ENCODE measurements at regions not wholly inside any gene's neighbourhood (a gene's known extent, or its start where the extent isn't known, plus 50 kb on each side); places are given as distances from the start of the nearest gene placed in this dataset.

DNA sequence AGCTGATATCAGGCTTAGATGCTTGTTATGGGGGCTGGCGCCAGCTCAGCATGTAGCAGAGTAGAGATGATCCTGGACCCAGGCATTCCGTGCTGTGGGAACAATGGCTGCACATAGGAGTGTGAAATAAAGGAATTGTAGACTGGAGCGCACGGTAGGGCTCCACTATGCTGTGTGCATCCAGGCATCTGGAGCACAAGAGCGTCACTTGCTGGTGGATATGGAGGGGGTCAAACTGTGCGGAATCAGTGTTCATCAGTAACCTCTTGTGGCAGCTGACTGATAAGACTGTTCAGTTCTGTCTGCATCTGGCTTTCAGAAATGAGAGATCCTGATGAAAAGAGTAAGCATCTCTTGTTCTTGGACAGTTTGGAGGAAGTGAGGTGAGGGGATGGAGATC is 55.8 kb downstream of the ZNF503 start:
- H3K36me3 ChIP-seq (replicated peaks in 1 of 2; ENCODE audit: control insufficient read depth in 1 of 2, insufficient read depth in 2 of 2, low read length in 1 of 2): no peaks in the 10 kb centered on the region
- H3K9me2 ChIP-seq: no peaks in the 10 kb centered on the region
- H3K27ac ChIP-seq (ENCODE audit: low read depth in 2 of 2, low read length in 1 of 2): no peak overlapping the region
- H3K9ac ChIP-seq: no peak overlapping the region
- H3K9me3 ChIP-seq: no peaks in the 10 kb centered on the region
- no peak overlapping the region for H3K4me3 ChIP-seq (ENCODE audit: low read depth in 2 of 2, low read length in 1 of 2)
- H3K4me2 ChIP-seq: no peak overlapping the region
- H2AFZ ChIP-seq (ENCODE audit: low read depth): no peak overlapping the region
- no peaks in the 10 kb centered on the region for H3K4me1 ChIP-seq (ENCODE audit: control insufficient read depth in 1 of 2, insufficient read depth in 2 of 2, low read depth in 1 of 2, low read length in 1 of 2)
- TF ChIP-seq RAD21 (IDR thresholded peaks at IDR 0.05; ENCODE audit: low read length) (0 out of 2 replicates have a peak, but pooled peaks have one; percentile 5), USF1 (IDR thresholded peaks at IDR 0.05; ENCODE audit: borderline replicate concordance, low read depth) (no peak), JUND (IDR thresholded peaks at IDR 0.05) (no peak)
- CTCF ChIA-PET: no interaction called here
- H4K20me1 ChIP-seq (ENCODE audit: insufficient read depth): no peaks in the 10 kb centered on the region
- H3K79me2 ChIP-seq (ENCODE audit: insufficient read depth): no peaks in the 10 kb centered on the region
- 71% methylated on average over 6 of the region's 6 CpGs for WGBS (ENCODE audit: low lambda C conversion rate)
- no peaks in the 10 kb centered on the region for H3K27me3 ChIP-seq (ENCODE audit: insufficient read depth)
- DNase-seq: no peak
- POLR2A ChIA-PET: no interaction called here
- no peaks in the 10 kb centered on the region for H3F3A ChIP-seq (replicated peaks; ENCODE audit: insufficient read depth)

DNA sequence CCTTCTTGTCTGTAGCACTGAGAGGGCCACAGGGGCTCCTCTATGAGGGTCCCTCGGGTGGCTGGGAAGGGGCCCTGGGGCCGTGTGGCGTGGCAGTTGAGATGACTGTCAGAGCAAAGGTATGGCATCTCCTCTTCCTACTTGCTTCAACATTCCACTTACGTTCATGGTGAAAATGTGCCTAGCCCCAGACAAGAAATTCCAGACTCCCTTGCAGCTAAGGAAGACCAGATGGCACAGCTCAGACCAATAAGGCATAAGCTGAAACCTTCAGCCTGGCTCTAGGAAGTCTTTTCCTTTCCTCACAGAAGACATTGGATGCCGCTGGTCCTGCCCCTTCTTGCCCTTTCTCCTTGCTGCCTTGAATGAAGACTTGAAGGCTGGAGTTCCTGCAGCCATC is 57.4 kb downstream of the ZNF503 start:
- Histone ChIP-seq H3K27me3 (ENCODE audit: insufficient read depth) (no peaks in the 10 kb centered on the region), H3K9ac (no peak overlapping the region), H3K9me3 (no peaks in the 10 kb centered on the region), H2AFZ (ENCODE audit: low read depth) (no peak overlapping the region), H3K27ac (ENCODE audit: low read depth in 2 of 2, low read length in 1 of 2) (no peak overlapping the region), H3K36me3 (replicated peaks in 1 of 2; ENCODE audit: control insufficient read depth in 1 of 2, insufficient read depth in 2 of 2, low read length in 1 of 2) (no peaks in the 10 kb centered on the region), H3K4me2 (no peak overlapping the region), H3F3A (replicated peaks; ENCODE audit: insufficient read depth) (no peaks in the 10 kb centered on the region), H3K4me3 (ENCODE audit: low read depth in 2 of 2, low read length in 1 of 2) (no peak overlapping the region), H4K20me1 (ENCODE audit: insufficient read depth) (no peaks in the 10 kb centered on the region), H3K4me1 (ENCODE audit: control insufficient read depth in 1 of 2, insufficient read depth in 2 of 2, low read depth in 1 of 2, low read length in 1 of 2) (no peaks in the 10 kb centered on the region), H3K9me2 (no peaks in the 10 kb centered on the region), H3K79me2 (ENCODE audit: insufficient read depth) (no peaks in the 10 kb centered on the region)
- no peak for DNase-seq
- POLR2A ChIA-PET: no interaction called here
- TF ChIP-seq RFX5 (IDR thresholded peaks at IDR 0.05; ENCODE audit: low read length) (no peak), CHD2 (IDR thresholded peaks at IDR 0.05; ENCODE audit: low read length, partially characterized antibody) (no peak)
- TF ChIP-seq, protein P1, sequence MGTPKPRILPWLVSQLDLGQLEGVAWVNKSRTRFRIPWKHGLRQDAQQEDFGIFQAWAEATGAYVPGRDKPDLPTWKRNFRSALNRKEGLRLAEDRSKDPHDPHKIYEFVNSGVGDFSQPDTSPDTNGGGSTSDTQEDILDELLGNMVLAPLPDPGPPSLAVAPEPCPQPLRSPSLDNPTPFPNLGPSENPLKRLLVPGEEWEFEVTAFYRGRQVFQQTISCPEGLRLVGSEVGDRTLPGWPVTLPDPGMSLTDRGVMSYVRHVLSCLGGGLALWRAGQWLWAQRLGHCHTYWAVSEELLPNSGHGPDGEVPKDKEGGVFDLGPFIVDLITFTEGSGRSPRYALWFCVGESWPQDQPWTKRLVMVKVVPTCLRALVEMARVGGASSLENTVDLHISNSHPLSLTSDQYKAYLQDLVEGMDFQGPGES (IDR thresholded peaks at IDR 0.05; ENCODE audit: low read depth, low read length): no peak
- 31% methylated on average over 4 of the region's 5 CpGs for WGBS (ENCODE audit: low lambda C conversion rate)
- CTCF ChIA-PET: interaction anchor here (0.7 to 1.7 kb wide), 2 partner anchors 19 to 34 kb away, joined by 3 to 4 read pairs; no protein-coding TSS in a partner anchor

- TF ChIP-seq, protein P2, sequence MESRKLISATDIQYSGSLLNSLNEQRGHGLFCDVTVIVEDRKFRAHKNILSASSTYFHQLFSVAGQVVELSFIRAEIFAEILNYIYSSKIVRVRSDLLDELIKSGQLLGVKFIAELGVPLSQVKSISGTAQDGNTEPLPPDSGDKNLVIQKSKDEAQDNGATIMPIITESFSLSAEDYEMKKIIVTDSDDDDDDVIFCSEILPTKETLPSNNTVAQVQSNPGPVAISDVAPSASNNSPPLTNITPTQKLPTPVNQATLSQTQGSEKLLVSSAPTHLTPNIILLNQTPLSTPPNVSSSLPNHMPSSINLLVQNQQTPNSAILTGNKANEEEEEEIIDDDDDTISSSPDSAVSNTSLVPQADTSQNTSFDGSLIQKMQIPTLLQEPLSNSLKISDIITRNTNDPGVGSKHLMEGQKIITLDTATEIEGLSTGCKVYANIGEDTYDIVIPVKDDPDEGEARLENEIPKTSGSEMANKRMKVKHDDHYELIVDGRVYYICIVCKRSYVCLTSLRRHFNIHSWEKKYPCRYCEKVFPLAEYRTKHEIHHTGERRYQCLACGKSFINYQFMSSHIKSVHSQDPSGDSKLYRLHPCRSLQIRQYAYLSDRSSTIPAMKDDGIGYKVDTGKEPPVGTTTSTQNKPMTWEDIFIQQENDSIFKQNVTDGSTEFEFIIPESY (IDR thresholded peaks at IDR 0.05; ENCODE audit: borderline replicate concordance, low read depth): no peak
- TF ChIP-seq EP300 (IDR thresholded peaks at IDR 0.05; ENCODE audit: borderline replicate concordance in 1 of 2, low read depth in 1 of 2, low read length in 1 of 2) (no peak), GABPA (IDR thresholded peaks at IDR 0.05; ENCODE audit: low read depth) (no peak), USF2 (IDR thresholded peaks at IDR 0.05; ENCODE audit: borderline replicate concordance, low read depth, low read length) (no peak)
- no peaks in the 10 kb centered on the region for H3K9me3 ChIP-seq
- WGBS (ENCODE audit: low lambda C conversion rate): 69% methylated on average over 5 of the region's 5 CpGs
- H3K4me2 ChIP-seq: no peak overlapping the region
- ChIA-PET POLR2A (no interaction called here), CTCF (interaction anchor here (1.2 kb wide), 1 partner anchor 8 kb away, joined by 3 read pairs; no protein-coding TSS in a partner anchor)
- H3K27me3 ChIP-seq (ENCODE audit: insufficient read depth): no peaks in the 10 kb centered on the region; the same call in 1 of the 2 replicates
- H3K9me2 ChIP-seq: no peaks in the 10 kb centered on the region
- no peak overlapping the region for H3K9ac ChIP-seq
- H3K4me3 ChIP-seq (ENCODE audit: low read depth in 2 of 2, low read length in 1 of 2): no peak overlapping the region
- H3K27ac ChIP-seq (ENCODE audit: low read depth in 2 of 2, low read length in 1 of 2): no peak overlapping the region
- no peak overlapping the region for H2AFZ ChIP-seq (ENCODE audit: low read depth)
- no peaks in the 10 kb centered on the region for H4K20me1 ChIP-seq (ENCODE audit: insufficient read depth)
- no peaks in the 10 kb centered on the region for H3K4me1 ChIP-seq (ENCODE audit: control insufficient read depth in 1 of 2, insufficient read depth in 2 of 2, low read depth in 1 of 2, low read length in 1 of 2)
- DNase-seq: no peak
- H3K79me2 ChIP-seq (ENCODE audit: insufficient read depth): no peaks in the 10 kb centered on the region
- no peaks in the 10 kb centered on the region for H3F3A ChIP-seq (replicated peaks; ENCODE audit: insufficient read depth)
- no peaks in the 10 kb centered on the region for H3K36me3 ChIP-seq (replicated peaks in 1 of 2; ENCODE audit: control insufficient read depth in 1 of 2, insufficient read depth in 2 of 2, low read length in 1 of 2)
These were observed 59.2 kb downstream of the ZNF503 start for GRCh38 chr10:75342397-75342796.

Data from SK-N-SH (cell line).